SK-N-SH treated with all-trans-retinoic acid at 6 μM for 48 hours (cell line): ENCODE measurements at regions not wholly inside any gene's neighbourhood (a gene's known extent, or its start where the extent isn't known, plus 50 kb on each side); places are given as distances from the start of the nearest gene placed in this dataset.
A peak's percentile ranks its signal among the peaks of the same experiment; 100 is the strongest.

Source experiments
- ATAC-seq: fragments of 200-7000 bp; cut with Tn5 transposase; 3 replicates; pipeline ENCODE4 v1.9.1; 2020; ENCODE audit warnings: mild to moderate bottlenecking, moderate library complexity
- ARNTL ChIP-seq: fragments of 450-650 bp; formaldehyde crosslinking; IDR thresholded peaks from 2 replicates; pipeline ENCODE4 v1.5.0; 2020; ENCODE audit warnings: low read depth, mild to moderate bottlenecking, moderate library complexity, borderline replicate concordance
- BACH2 ChIP-seq: fragments of 250-450 bp; sonication (Bioruptor Pico); IDR thresholded peaks from 2 replicates; pipeline ENCODE4 v1.9.0; 2021; ENCODE audit warnings: mild to moderate bottlenecking, borderline replicate concordance
- CSDC2 ChIP-seq: fragments of 250-450 bp; sonication (Bioruptor Pico); IDR thresholded peaks from 2 replicates; pipeline ENCODE4 v1.5.0; 2020; ENCODE audit warnings: mild to moderate bottlenecking, moderate library complexity
- ESRRG ChIP-seq: fragments of 250-450 bp; sonication (Bioruptor Pico); IDR thresholded peaks from 2 replicates; pipeline ENCODE4 v1.6.1; 2021; ENCODE audit warnings: mild to moderate bottlenecking
- GLIS3 ChIP-seq: fragments of 250-450 bp; sonication (Bioruptor Pico); IDR thresholded peaks from 2 replicates; pipeline ENCODE4 v1.5.0; 2020; ENCODE audit warnings: mild to moderate bottlenecking, moderate library complexity
- ISL1 ChIP-seq: fragments of 250-450 bp; sonication (Bioruptor Pico); IDR thresholded peaks from 2 replicates; pipeline ENCODE4 v2.1.2; 2022; ENCODE audit warnings: mild to moderate bottlenecking, moderate library complexity
- OSR1 ChIP-seq: fragments of 250-450 bp; sonication (Bioruptor Pico); IDR thresholded peaks from 2 replicates; pipeline ENCODE4 v1.8.0; 2022; ENCODE audit warnings: moderate library complexity, mild to moderate bottlenecking, inconsistent platforms
- PPARA ChIP-seq: fragments of 250-450 bp; sonication (Bioruptor Pico); IDR thresholded peaks from 2 replicates; pipeline ENCODE4 v1.5.0; 2020; ENCODE audit warnings: mild to moderate bottlenecking, borderline replicate concordance
- RARB ChIP-seq: fragments of 250-450 bp; sonication (Bioruptor Pico); IDR thresholded peaks from 2 replicates; pipeline ENCODE4 v1.8.0; 2021; ENCODE audit warnings: mild to moderate bottlenecking, moderate library complexity
- SNAI2 ChIP-seq: fragments of 250-450 bp; sonication (Bioruptor Pico); IDR thresholded peaks from 2 replicates; pipeline ENCODE4 v1.5.0; 2020; ENCODE audit warnings: mild to moderate bottlenecking, moderate library complexity
- TCF4 ChIP-seq: fragments of 250-450 bp; sonication (Bioruptor Pico); IDR thresholded peaks from 2 replicates; pipeline ENCODE4 v1.8.0; 2021; ENCODE audit warnings: mild to moderate bottlenecking, moderate library complexity, borderline replicate concordance
- TOX ChIP-seq: fragments of 250-450 bp; sonication (Bioruptor Pico); IDR thresholded peaks from 2 replicates; pipeline ENCODE4 v1.8.0; 2021; ENCODE audit warnings: mild to moderate bottlenecking, moderate library complexity, borderline replicate concordance
- ZC3H10 ChIP-seq: fragments of 250-450 bp; sonication (Bioruptor Pico); IDR thresholded peaks from 2 replicates; pipeline ENCODE4 v1.5.1; 2021; ENCODE audit warnings: mild to moderate bottlenecking, moderate library complexity
- ZFP3 ChIP-seq: fragments of 250-450 bp; sonication (Bioruptor Pico); IDR thresholded peaks from 2 replicates; pipeline ENCODE4 v1.5.0; 2020; ENCODE audit warnings: mild to moderate bottlenecking, moderate library complexity
- ZFP30 ChIP-seq: fragments of 450-650 bp; formaldehyde crosslinking; IDR thresholded peaks from 2 replicates; pipeline ENCODE4 v1.5.0; 2022; ENCODE audit warnings: mild to moderate bottlenecking, moderate library complexity
- ZNF565 ChIP-seq: fragments of 450-650 bp; formaldehyde crosslinking; conservative IDR thresholded peaks from 2 replicates; pipeline ENCODE4 v1.5.0; 2020; ENCODE audit warnings: low read depth, mild to moderate bottlenecking, moderate library complexity
- ZNF70 ChIP-seq: fragments of 450-650 bp; formaldehyde crosslinking; IDR thresholded peaks from 2 replicates; pipeline ENCODE4 v1.5.0; 2020; ENCODE audit warnings: mild to moderate bottlenecking, moderate library complexity
- ZNF8 ChIP-seq: fragments of 450-650 bp; formaldehyde crosslinking; IDR thresholded peaks from 2 replicates; pipeline ENCODE4 v1.5.0; 2020; ENCODE audit warnings: mild to moderate bottlenecking, moderate library complexity
- TF ChIP-seq, protein P1 (sequence below): fragments of 250-450 bp; sonication (Bioruptor Pico); IDR thresholded peaks from 2 replicates; pipeline ENCODE4 v1.5.1; 2020; ENCODE audit warnings: low read depth, mild to moderate bottlenecking, moderate library complexity
- TF ChIP-seq, protein P2 (sequence below): fragments of 250-450 bp; sonication (Bioruptor Pico); IDR thresholded peaks from 2 replicates; pipeline ENCODE4 v1.5.0; 2020; ENCODE audit warnings: mild to moderate bottlenecking, moderate library complexity
- TF ChIP-seq, protein P3 (sequence below): fragments of 250-450 bp; sonication (Bioruptor Pico); IDR thresholded peaks from 2 replicates; pipeline ENCODE4 v1.8.0; 2020; ENCODE audit warnings: mild to moderate bottlenecking, moderate library complexity, borderline replicate concordance

DNA sequence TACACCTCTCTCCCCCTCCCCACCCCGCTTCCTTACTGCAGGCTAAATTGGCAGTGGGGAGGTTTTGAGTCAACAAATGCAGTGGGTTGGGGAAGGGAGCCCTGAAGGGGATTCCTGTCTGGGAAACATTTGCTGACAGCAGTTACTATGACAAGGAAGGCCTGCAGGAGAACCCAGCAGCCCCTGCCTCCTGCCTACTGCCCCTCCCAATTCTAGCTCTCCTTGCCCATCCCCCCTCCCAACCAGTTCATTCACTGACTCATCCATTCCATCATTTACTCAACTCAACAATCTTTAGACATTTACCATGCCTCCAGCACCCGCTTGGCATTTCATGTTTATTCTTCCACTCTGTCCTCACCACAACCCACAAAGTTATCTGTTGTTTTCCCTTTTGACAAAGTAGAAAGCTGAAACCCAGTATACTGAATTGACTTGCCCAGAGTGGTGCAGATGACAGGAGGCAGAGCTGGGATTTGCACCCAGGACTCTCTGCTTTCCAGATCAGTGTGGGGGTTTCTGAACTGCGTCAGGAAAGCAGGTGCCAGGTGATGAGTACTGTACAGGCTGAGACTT, 75.0 kb downstream of the MAGEF1 start:
- peak; percentile 77 for ATAC-seq
- TF ChIP-seq TCF4 (CRISPR knock-in tag), result no peak
- no peak for TF ChIP-seq SNAI2 (CRISPR knock-in tag)
- no peak for TF ChIP-seq ZNF8
- no peak for TF ChIP-seq ZNF70
- no peak; the same call in 1 of the 2 replicates for TF ChIP-seq ISL1 (CRISPR knock-in tag)
- TF ChIP-seq, protein P1, sequence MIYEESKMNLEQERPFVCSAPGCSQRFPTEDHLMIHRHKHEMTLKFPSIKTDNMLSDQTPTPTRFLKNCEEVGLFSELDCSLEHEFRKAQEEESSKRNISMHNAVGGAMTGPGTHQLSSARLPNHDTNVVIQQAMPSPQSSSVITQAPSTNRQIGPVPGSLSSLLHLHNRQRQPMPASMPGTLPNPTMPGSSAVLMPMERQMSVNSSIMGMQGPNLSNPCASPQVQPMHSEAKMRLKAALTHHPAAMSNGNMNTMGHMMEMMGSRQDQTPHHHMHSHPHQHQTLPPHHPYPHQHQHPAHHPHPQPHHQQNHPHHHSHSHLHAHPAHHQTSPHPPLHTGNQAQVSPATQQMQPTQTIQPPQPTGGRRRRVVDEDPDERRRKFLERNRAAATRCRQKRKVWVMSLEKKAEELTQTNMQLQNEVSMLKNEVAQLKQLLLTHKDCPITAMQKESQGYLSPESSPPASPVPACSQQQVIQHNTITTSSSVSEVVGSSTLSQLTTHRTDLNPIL (CRISPR knock-in tag), result no peak
- no peak for TF ChIP-seq ZC3H10 (CRISPR knock-in tag)
- no peak for TF ChIP-seq OSR1
- TF ChIP-seq TOX (CRISPR knock-in tag), result no peak
- no peak for TF ChIP-seq RARB (CRISPR knock-in tag)
- no peak for TF ChIP-seq BACH2
- no peak for TF ChIP-seq GLIS3 (CRISPR knock-in tag)
- TF ChIP-seq ZFP3 (CRISPR knock-in tag), result no peak
- TF ChIP-seq, protein P2, sequence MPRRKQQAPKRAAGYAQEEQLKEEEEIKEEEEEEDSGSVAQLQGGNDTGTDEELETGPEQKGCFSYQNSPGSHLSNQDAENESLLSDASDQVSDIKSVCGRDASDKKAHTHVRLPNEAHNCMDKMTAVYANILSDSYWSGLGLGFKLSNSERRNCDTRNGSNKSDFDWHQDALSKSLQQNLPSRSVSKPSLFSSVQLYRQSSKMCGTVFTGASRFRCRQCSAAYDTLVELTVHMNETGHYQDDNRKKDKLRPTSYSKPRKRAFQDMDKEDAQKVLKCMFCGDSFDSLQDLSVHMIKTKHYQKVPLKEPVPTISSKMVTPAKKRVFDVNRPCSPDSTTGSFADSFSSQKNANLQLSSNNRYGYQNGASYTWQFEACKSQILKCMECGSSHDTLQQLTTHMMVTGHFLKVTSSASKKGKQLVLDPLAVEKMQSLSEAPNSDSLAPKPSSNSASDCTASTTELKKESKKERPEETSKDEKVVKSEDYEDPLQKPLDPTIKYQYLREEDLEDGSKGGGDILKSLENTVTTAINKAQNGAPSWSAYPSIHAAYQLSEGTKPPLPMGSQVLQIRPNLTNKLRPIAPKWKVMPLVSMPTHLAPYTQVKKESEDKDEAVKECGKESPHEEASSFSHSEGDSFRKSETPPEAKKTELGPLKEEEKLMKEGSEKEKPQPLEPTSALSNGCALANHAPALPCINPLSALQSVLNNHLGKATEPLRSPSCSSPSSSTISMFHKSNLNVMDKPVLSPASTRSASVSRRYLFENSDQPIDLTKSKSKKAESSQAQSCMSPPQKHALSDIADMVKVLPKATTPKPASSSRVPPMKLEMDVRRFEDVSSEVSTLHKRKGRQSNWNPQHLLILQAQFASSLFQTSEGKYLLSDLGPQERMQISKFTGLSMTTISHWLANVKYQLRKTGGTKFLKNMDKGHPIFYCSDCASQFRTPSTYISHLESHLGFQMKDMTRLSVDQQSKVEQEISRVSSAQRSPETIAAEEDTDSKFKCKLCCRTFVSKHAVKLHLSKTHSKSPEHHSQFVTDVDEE, result no peak
- TF ChIP-seq, protein P3, sequence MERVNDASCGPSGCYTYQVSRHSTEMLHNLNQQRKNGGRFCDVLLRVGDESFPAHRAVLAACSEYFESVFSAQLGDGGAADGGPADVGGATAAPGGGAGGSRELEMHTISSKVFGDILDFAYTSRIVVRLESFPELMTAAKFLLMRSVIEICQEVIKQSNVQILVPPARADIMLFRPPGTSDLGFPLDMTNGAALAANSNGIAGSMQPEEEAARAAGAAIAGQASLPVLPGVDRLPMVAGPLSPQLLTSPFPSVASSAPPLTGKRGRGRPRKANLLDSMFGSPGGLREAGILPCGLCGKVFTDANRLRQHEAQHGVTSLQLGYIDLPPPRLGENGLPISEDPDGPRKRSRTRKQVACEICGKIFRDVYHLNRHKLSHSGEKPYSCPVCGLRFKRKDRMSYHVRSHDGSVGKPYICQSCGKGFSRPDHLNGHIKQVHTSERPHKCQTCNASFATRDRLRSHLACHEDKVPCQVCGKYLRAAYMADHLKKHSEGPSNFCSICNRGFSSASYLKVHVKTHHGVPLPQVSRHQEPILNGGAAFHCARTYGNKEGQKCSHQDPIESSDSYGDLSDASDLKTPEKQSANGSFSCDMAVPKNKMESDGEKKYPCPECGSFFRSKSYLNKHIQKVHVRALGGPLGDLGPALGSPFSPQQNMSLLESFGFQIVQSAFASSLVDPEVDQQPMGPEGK (CRISPR knock-in tag), result no peak
- TF ChIP-seq, all 23 proteins: peak for 0

DNA sequence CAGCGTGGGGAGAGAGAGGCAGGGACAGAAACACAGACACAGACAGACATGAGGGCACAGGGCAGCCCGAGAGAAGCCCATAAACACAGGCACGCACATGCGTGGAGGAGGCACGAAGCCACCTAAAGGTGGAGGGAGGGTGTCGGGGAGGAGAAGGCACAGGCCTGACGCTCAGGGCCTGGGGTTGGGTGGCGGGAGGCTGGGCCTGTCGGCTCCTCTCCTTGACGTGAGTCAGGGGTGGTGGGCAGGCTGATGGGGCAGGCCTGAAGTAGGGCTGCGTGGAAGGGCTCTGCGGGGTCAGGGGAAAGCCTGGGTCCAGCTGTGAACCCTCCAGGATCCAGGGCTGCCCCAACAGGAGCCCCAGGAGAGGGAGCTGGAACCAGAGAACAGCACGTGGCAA, 74.2 kb downstream of the EPHB3 start:
- TF ChIP-seq ARNTL (CRISPR knock-in tag), result no peak
- no peak for TF ChIP-seq ZFP30 (CRISPR knock-in tag)
- TF ChIP-seq CSDC2 (CRISPR knock-in tag), result no peak
- TF ChIP-seq ZFP3 (CRISPR knock-in tag), result no peak
- no peak for TF ChIP-seq RARB (CRISPR knock-in tag)
- no peak for TF ChIP-seq PPARA
- TF ChIP-seq ISL1 (CRISPR knock-in tag), result no peak
- no peak for TF ChIP-seq GLIS3 (CRISPR knock-in tag)
- TF ChIP-seq, protein P2, result no peak
- TF ChIP-seq, protein P3 (CRISPR knock-in tag), result no peak
- TF ChIP-seq ESRRG (CRISPR knock-in tag), result no peak
- TF ChIP-seq SNAI2 (CRISPR knock-in tag), result no peak
- TF ChIP-seq ZNF565 (CRISPR knock-in tag), result no peak
- TF ChIP-seq ZNF8, result no peak
- TF ChIP-seq, protein P1 (CRISPR knock-in tag), result no peak
- no peak for TF ChIP-seq TOX (CRISPR knock-in tag)
- ATAC-seq, result peak; percentile 7
